IPS-NIHi7 (cell line): ENCODE measurements at regions not wholly inside any gene's neighbourhood (a gene's known extent, or its start where the extent isn't known, plus 50 kb on each side); places are given as distances from the start of the nearest gene placed in this dataset.

ENCODE experiments used
- DNase-seq: peaks from one replicate; pipeline ENCODE4 v3.0.0; 2012; ENCODE audit warnings: mixed read lengths; ENCODE audit errors: extremely low spot score

DNA sequence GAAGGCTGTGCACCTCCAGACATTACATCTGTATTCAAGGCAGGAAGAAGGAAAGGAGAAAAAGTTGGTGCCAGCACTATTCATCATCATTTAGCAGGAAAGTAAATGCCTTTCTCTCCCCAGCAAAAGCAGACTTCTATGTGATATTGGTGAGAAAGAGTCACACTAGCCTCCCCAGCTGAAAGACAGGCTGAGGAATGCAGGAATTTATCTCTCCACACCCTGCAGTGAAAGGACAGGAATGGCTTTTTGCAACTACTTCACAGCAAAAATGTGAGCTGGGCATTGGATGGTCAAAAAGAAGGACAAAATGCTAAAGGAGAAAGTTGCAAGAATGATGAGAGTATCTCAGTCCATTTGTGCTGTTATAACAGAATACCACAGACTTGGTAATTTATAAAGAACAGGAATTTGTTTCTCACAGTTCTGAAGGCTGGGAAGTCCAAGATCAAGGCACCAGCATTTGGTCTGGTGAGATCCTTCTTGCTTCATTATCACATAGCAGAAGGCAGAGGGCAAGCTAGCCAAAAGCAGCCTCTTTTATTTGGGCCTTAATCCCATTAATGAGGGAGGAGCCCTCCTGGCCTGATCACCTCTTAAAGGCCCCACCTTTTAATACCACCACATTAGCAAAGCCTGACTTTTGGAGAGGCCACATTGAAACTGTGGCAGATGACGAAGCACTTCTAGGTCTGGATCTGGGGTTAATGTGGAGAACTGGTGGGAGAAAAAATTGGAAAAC is 388.1 kb upstream of the SLC14A2 start:
- no peak for DNase-seq

DNA sequence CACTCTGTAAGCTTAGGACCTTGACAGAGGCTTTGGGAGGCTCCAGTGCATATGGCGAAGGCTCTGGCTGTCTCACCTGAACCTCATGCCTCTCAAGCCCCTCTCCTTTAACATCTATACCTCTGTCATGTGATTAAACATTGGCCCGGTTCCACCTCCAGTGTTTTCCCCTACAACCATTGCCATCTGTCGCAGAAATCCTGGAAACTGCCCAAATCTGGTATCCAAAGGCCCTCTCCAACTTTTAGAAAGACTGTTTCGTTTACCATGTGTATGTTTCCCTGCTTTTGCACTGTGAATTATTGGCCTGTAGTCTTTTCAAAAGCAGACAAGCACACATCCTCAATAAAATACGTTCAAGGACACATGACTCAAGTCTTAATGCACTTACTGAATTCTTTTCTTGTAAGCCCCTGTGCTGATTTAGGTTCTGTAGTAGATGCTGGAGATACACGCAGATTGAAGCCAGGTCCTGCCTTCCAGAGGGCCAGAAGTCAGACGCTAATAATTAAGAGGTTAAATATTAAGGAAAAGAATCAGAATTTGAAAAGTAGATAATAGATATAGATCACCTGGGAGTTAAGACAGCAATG is 386.4 kb upstream of the SLC14A2 start:
- DNase-seq: no peak

DNA sequence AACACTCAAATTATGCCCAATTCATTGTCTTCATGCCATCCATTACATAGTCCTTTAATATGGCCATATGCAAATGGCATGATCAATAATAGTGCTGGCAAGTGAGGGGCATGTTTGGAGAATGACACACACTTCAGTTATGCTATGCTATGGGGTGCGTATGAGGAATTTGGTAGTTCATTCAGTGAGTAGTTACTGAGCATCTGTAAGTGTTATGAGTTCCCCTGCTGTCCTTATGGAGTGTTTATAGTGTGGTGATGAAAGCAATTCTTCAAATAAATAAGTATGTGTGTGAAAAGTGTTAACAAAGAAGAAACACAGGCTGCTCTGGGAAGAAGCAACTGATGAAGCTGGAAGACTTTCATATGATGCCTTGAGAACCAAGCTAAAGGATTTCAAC is 383.7 kb upstream of the SLC14A2 start:
- no peak for DNase-seq

DNA sequence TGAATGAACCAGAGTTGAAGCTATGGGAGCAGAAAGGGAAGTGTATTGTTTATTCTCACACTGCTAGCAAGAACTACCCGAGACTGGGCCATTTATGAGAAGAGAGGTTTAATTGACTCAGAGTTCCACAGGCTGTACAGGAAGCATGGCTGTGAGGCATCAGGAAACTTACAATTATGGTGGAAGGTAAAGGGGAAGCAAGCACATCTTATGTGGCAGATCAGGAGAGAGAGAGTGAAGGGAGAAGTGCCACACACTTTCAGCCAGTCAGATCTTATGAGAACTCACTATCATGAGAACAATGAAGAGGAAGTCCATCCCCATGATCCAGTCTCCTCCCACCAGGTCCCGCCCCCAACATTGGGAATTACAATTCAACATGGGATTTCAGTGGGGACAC is 383.2 kb upstream of the SLC14A2 start:
- DNase-seq: no peak

DNA sequence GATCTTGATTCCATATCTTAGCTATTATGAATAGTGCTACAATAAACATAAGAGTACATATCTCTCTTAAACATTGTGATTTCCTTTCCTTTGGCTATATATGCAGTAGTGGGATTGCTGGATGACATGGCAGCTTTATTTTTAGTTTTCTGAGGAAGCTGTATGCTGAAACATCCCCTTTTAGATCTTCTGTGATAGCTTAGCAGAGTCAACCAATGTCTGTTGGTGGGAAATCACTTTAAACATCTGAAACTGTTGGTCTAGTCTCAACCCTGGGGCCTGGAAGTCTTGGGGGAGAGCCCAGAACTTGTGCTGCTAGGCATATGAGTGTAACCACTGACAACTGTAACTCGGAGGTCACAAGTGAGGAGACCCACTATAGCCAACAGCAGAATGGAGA is 378.6 kb upstream of the SLC14A2 start:
- DNase-seq: no peak

DNA sequence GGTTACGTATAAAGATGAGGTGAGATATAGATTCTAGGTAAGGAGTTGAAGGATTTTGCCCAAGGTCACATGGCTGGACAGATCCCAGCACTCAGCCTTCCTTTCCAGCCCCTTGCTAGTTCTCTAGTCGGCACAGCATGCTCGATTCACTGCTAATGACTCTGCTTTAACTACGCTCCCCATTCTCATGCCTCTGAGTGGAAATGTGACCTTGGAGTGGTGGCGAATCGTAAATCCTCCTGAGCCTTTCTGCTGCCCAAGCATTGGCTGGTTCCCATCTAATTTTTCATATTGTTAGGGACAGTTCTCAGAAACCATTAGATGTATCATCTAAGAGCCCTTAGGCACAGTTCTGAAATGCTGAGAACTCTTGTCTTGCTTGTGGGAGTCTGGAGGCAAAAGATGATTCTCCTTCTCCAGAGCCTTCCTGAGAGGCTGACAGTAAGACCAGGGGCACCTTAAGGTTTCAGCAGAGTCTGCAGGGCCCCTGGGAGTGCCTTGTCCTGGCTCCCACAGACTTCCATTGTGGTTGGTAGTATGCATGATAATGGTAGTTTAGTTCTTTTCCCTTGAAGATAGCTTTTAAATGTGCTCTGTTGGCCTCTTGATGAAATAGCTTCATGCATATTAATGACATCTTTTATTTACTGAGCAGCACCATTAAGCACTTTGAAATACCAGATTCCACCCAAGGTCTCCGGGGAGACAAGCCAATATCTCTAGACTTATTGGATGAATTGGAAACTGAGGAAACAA is 377.8 kb upstream of the SLC14A2 start:
- no peak for DNase-seq

DNA sequence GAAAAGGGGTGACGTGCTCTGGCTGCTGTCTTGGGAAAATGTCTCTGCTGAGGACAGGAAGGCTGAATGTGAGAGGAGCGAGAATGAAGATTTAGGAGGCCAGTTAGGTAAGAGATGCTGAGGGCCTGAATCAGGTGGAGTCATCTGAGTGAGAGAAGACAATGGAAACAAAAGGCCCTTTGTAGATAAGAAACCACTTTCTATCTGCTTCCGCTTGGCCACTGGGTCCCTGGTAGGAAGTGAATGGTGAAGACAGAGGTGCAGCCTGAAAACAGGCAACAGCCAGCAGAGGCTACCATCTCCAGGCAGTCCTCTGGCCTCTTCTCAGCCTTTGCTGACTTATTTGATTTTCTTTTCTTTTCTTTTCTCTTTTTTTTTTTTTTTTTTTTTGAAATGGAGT is 374.0 kb upstream of the SLC14A2 start:
- DNase-seq: no peak

DNA sequence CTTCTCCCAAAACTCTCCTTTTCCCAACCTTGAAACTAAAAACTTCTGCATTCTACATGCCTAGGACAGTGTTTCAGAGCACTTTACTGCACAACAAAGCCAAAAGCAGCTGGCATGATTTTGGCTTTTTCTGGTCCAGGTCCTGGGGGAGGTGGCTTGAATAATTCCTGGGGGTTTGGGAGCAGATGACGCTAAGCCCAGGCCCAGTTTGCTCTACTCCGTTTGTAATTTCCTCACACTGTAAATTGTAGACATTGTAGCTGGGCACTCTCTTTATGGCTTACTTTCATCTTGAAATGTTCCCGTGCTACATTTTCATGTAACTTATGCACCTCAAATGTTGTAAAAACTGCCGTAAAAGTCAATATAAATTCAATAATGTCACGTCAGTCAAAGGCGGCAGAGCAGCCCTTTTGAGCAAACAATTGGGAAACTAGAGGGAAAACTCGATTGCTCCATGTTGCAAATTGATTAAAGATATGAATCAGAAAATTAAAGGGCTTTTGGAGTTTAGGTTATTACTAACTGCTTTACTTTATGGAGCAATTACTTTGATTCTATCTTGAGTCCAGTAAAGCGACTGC is 373.2 kb upstream of the SLC14A2 start:
- DNase-seq: no peak

DNA sequence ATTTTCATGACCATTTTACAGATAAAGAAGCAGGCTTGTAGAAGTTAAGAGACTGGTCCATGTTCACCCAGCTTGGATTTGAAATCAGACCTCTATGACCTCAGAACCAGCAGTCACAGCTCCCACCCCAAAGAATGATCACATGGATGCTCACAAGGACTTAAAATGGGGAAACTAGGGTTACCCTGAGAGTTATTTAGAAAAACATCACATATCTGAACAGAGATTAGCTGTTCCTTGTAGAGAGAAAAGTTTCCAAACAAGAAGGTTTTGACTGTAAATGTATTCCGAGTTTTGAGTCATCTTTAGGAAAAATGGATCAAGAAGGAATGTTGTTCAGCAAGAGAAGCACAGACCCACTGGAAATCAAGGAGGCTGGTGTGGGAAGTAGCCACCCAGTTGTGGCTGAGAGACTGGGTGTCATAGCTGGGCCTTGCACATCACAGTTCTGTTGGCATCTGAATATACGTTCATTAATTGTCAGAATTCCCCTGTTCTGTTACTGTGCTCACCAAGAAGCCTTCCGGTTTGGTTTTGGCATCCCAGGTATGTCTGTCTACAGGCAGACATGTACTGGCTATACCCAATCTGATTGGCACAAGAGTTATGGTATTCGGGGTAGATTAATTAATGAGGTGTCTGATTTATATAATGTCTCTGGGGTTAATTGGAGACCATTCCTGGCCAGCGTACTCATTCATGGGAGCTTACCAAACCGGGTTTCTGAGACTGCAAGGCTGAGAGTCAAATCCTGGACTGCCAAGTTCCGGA is 371.8 kb upstream of the SLC14A2 start:
- DNase-seq: no peak

DNA sequence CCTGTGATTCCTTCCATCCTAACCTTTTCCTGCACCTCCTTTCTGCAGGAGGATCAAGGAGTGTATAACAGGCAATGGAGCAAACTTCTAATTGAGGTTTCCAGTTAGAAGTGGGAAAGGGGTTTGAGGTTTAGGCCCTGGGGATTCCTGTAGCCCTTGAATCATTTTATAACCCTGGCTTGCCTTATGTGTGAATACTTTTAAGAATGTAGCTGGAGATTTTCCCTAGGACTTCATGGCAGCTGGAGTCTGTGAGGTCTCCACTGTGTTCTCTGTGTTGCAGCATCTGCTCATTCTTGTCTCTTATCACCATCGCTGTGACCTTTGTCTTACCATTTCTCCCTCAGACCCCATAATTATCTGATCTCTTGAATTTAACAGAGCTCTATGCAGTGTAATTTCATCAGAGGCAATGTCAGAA is 370.2 kb upstream of the SLC14A2 start:
- no peak for DNase-seq

DNA sequence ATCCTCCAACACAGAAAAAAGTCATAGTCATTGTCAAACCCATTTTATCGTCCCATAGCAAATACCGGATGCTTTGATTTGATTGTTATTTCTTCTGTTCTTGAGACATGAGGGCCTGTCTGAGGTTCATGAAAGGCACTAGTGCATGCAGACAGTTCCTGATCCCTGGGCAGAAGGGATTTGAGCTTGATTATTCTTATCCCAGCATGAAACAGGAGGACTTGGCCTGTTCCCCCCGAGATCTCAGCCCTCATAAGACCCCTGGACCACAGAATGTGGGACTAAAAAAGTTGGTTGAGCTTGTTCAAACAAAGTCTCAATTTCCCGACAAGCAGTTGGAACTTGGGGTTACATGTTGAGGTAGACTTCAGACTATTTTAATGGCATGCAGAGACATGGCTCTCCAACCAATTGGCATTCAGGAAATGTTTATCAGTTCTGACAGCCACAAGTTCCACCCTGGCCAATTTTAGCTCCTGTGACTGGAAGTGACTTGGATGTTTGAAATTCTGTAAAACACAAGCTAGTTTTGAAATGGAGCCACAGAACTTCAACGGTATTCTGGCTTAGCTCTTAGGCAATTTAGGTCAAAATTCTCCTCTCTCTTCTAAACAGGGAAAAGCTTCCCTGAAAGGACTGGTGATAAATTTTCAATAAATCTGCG is 366.9 kb upstream of the SLC14A2 start:
- DNase-seq: no peak

DNA sequence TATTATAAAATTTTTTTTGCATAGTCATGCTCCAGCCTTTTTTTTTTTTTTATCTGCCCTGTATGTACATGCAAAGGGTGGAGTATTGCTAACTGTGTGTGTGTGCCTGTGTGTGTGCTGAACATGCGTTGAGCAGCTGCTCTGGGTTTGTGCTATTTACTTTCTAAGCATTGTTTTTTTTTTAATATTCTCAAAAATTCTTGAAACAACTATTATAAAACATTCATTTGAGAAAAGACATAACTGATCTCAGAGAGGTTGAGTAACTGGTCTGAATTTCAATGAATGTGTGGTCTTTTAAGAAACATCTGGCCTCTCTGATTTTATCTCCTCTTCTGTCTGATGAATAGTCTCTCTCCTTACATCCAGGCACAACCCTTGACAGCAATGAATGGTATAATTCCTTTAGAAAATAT is 366.0 kb upstream of the SLC14A2 start:
- no peak for DNase-seq

DNA sequence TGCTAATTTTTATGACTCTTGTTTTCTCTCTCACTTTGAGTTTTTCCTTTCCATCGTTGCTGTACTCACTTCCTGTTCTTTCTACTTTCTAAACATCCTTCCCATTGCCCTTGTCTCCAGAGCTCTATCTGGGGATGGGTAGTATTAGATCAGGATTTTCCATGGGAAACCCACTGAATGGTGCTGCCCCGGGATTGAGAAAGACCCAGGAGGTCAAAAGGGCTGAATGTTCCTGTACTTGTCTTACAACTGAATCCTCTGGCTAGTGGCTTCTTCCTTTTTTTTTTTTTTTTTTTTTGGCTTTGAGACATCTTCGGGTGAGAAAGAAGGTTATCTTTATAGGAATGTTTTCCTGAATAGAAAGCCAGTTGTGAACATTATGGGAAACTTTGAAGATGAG is 364.8 kb upstream of the SLC14A2 start:
- DNase-seq: no peak

DNA sequence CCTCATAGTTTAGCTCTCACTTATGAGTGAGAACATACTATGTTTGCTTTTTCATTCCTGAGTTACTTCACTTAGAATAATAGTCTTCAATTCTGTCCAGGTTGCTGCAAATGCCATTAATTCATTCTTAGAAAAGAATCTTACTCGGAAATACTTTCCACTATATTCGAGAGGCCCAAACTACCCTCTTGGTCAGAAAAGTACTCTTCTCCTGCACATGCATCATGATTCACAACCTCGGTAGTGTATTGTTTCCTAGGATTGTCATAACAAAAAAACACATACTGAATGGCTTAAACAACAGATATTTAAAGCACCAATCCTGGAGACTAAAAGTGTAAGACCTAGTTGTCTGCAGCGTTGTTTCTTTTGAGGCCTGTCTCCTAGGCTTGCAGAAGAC is 364.0 kb upstream of the SLC14A2 start:
- DNase-seq: no peak

DNA sequence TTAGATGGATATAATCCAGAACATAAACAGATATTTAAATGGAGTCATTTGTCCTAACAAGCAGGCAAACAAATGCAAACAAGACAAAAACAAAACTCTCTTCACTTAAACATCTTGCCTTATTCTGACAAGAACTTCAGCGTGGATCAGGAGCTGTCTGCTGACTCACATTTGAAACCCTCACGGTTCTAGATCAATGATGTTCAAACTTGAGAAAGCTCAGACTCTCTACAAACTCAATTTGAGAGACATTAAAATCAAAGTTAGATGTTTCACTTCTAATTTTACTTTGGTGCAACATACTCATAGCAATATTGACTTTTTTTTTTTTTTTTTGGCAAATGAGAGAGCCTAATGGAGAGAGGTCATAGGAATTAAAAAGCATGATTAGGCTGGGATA is 362.8 kb upstream of the SLC14A2 start:
- DNase-seq: no peak

DNA sequence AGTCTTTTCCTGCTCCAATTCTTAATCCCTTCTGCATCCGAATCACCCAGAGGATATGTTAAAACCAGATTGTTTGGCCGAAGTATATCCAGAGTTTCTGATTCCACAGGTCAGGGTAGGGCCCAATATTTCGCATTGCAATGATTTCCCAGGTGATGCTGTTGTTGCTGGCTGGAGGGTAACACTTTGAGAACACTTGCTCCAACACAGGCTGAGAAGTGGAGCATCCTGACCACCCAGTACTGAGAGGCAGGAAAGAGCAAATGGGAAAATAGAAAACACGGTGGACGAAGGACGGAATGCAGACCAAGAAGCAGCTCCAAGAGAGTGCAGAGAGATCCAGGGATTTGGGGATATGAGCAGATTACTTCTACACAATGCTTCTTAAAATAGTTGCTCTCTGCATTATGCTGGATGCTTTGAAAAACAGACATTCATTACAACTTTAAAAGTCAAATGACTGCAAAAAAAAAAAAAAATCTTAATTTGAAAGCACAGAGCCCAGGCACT is 362.2 kb upstream of the SLC14A2 start:
- no peak for DNase-seq

DNA sequence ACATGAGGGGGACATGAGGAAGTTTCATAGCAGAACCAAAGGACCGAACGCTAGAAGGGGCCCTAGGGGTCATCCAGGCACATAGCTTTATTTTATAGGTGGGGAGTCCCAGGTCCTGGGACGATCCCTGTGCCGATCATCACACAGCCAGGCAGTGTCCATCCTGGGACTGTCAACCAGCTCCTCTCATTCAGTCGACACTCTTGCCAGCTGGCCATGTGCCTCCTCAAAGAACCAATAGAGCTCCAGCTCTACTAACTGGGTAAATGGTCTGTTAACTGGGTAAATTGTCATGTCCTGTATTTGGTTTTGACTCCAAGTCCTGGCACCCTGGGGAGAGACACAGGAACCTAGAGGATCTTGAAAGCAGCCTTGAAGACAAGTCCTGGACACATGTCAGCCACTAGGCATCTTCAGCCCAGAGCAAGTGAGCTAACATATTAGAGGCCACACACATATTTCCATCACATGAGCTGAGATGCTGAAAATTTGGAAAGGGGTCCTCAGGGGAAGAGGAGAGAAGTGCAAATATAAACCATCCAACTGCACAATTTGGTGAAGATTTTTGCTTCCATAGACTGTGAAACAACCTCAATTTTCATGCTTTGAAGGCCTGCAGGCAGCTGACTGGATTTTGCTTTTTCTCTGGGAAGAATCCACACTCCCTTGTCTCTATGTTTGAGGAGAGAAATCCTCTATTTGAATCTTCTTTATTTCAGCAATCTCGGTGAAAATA is 361.1 kb upstream of the SLC14A2 start:
- no peak for DNase-seq

DNA sequence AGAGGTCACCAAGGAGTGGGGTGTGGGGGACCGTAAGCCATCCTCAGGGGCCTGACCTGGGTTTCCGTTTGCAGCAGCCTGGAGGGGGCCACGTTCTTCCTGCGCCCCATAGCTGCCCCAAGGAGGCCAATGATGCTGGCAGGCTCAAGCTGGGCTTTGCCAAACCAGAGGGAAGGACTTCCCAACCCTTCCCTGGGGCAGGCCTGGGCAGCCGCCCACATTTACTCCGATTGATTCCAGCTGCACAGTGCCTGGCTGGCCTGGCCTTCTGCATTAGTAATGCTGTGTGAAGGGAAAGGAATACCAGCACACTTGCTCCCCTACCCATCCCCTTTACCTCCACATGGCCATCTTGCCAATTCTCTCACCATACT is 360.6 kb upstream of the SLC14A2 start:
- no peak for DNase-seq

DNA sequence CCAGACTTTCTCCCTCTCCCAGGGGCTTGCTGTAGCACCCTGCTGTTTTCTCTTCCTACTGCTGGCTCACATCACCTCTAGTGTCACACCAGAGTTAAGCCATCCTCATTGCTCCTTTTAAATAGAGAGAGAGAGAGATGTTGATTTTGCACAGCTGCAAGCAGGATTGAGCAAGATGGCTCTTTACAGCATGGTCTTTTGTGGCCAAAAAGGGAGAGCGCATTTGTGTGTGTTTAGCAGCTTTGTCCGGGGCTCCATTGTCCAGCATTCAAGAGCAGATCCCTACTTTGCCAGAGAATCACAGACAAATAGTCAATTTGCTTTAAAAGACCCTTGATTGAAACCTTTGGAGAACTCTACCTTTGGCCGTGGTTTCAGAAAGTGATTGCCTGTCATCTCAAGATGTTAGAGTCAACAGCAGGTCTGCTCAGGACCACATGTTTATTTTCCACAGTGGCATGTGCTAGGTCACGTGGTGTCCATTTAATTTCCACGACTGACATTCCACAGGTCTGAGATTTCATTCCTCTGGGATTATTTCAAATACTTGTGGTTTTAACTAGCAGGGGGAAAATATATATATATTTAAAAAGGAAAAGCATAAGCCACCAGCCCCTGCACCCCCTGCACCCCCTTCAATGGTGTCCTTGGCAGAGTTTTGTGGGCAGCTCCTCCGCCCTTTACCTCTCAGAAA is 359.9 kb upstream of the SLC14A2 start:
- DNase-seq: no peak

DNA sequence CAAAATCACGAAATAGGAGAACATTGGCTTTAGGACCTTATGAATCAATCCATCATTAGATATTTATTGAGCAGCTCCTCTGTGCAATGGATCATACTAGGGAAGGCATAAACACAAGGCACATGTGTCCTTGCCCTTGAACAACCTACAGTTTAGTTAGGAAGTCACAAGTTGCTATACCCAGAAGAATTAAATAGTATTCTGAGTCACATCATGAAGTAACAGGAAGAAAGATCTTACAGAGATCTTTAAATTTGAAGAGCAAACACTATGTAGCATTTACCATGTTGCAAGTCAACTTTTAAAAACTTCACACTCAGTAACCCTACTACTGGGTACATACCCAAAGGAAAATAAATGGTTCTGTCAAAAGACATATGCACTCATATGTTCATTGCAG is 355.2 kb upstream of the SLC14A2 start:
- no peak for DNase-seq
